RWPE1 (cell line): ENCODE measurements at regions not wholly inside any gene's neighbourhood (a gene's known extent, or its start where the extent isn't known, plus 50 kb on each side); places are given as distances from the start of the nearest gene placed in this dataset.

Source experiments
- CTCF ChIA-PET: fragments of 350-600 bp; sonication (Branson Sonifier 250); formaldehyde crosslinking; extraction: SDS; loops from one replicate; lab custom pipeline; 2021; lab: Yijun Ruan, JAX
- POLR2A ChIA-PET: fragments of 400-600 bp; formaldehyde crosslinking; extraction: SDS; loops from one replicate; lab custom pipeline; 2020; ENCODE audit warnings: antibody characterized with exemption; ENCODE audit not compliant: low non-redundant PET; lab: Yijun Ruan, JAX
- DNase-seq: peaks from one replicate; pipeline ENCODE4 v3.0.0; 2012; ENCODE audit warnings: low spot score
- H3K27ac ChIP-seq: fragments of 450-650 bp; 2 replicates; pipeline ENCODE4 v1.5.1; 2017
- CTCF ChIP-seq: fragments of 450-650 bp; conservative IDR thresholded peaks from 2 replicates; pipeline ENCODE4 v1.5.1; 2017; ENCODE audit warnings: low read depth, mild to moderate bottlenecking

GRCh38 chr15:31559786-31560185 lies 233.2 kb downstream of the KLF13 start:
- POLR2A ChIA-PET: no interaction called here
- no peak for TF ChIP-seq CTCF
- no peak for DNase-seq
- H3K27ac ChIP-seq: no peak overlapping the region
- CTCF ChIA-PET: no interaction called here

- ChIA-PET CTCF (no interaction called here), POLR2A (no interaction called here)
- no peak for DNase-seq
- TF ChIP-seq CTCF: no peak
- no peak overlapping the region for H3K27ac ChIP-seq
These were observed 234.0 kb downstream of the KLF13 start for GRCh38 chr15:31560643-31561042.

GRCh38 chr15:31561156-31561555 lies 234.5 kb downstream of the KLF13 start:
- POLR2A ChIA-PET: no interaction called here
- TF ChIP-seq CTCF: no peak
- no peak for DNase-seq
- no peak overlapping the region for H3K27ac ChIP-seq
- CTCF ChIA-PET: no interaction called here

- no peak for TF ChIP-seq CTCF
- CTCF ChIA-PET: interaction anchor here (0.7 kb wide), 1 partner anchor 1947 kb away, joined by 4 read pairs; no protein-coding TSS in a partner anchor
- H3K27ac ChIP-seq: no peak overlapping the region
- POLR2A ChIA-PET: no interaction called here
- DNase-seq: no peak
These were observed 236.4 kb downstream of the KLF13 start for GRCh38 chr15:31563001-31563400.

- ChIA-PET POLR2A (no interaction called here), CTCF (interaction anchor here (0.6 to 0.7 kb wide), 2 partner anchors 43 to 1947 kb away, joined by 3 to 4 read pairs; no protein-coding TSS in a partner anchor)
- TF ChIP-seq CTCF: no peak
- no peak overlapping the region for H3K27ac ChIP-seq
- DNase-seq: no peak
These were observed 236.8 kb downstream of the KLF13 start for GRCh38 chr15:31563421-31563820.

- H3K27ac ChIP-seq: no peak overlapping the region
- CTCF ChIA-PET: no interaction called here
- POLR2A ChIA-PET: no interaction called here
- no peak for DNase-seq
- no peak for TF ChIP-seq CTCF
These were observed 241.2 kb downstream of the KLF13 start for GRCh38 chr15:31567861-31568260.

GRCh38 chr15:31569836-31570235 lies 243.2 kb downstream of the KLF13 start:
- DNase-seq: no peak
- no peak overlapping the region for H3K27ac ChIP-seq
- ChIA-PET CTCF (no interaction called here), POLR2A (no interaction called here)
- no peak for TF ChIP-seq CTCF
